ENCODE measurements at regions not wholly inside any gene's neighbourhood (a gene's known extent, or its start where the extent isn't known, plus 50 kb on each side); places are given as distances from the start of the nearest gene placed in this dataset.
"Not testable (repeated sequence)": the region's sequence is repeated elsewhere in the genome, so short reads cannot be mapped to it uniquely, and the experiment has no call there.

DNA sequence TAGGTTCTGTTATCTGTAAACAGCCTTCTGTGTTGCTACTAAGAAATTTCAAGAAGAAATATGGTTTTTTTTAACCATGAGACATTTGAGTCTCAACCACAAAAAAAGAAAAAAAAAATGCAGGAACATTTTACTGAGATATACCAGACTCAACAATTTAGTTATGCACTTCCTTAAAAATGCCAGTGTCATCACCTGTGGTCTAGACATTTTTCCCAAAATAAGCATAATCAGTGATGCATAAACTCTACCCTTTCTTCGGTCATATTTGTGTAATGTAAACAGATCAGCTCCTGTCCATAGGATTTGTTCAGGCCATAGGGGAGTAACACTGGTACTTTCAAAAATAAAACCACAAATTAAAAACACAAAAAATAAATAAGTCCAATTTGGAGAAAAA, 122.6 kb upstream of the TNFSF4 start:
- ChIA-PET POLR2A (no interaction called here), CTCF (no interaction called here)
- TF ChIP-seq, protein P1, sequence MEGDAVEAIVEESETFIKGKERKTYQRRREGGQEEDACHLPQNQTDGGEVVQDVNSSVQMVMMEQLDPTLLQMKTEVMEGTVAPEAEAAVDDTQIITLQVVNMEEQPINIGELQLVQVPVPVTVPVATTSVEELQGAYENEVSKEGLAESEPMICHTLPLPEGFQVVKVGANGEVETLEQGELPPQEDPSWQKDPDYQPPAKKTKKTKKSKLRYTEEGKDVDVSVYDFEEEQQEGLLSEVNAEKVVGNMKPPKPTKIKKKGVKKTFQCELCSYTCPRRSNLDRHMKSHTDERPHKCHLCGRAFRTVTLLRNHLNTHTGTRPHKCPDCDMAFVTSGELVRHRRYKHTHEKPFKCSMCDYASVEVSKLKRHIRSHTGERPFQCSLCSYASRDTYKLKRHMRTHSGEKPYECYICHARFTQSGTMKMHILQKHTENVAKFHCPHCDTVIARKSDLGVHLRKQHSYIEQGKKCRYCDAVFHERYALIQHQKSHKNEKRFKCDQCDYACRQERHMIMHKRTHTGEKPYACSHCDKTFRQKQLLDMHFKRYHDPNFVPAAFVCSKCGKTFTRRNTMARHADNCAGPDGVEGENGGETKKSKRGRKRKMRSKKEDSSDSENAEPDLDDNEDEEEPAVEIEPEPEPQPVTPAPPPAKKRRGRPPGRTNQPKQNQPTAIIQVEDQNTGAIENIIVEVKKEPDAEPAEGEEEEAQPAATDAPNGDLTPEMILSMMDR (IDR thresholded peaks at IDR 0.05; ENCODE audit: control extremely low read depth, extremely low read depth, low read depth, missing control alignments) = no peak
- DNase-seq (ENCODE audit: extremely low spot score) = no peak

DNA sequence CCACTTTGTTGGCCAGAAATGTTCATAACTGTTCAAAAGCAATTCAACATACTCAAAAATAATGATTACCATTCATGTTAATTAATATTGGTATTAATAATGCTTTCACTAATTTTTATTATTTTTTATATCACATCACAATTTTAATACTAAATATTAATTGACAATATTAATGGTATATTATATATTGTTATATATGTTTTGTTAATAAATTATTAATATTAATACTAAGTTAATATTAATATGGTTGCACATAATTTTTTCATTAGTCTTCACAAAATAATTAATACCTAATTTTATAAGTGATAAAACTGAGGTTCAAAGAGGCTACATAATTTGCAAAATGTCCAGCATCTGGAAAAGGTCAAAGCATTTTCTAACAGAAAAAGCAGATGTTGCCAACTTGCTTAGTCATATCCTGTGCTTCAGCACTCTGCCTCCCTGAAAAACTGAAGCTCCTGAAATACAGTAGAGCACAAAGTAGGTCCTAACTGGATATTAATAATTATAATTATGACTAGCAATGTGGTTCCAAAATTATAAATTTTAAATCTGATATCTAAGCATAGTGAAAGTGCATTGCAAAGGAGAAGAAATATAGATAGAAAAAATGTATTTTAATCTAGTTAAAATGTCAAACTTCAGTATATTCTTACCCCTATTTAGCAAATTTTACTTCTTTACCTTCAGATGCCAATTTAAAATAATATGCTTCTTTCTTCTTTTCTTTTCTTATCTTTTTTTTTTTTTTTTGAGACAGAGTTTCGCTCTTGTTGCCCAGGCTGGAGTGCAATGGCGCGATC, 123.2 kb upstream of the TNFSF4 start:
- DNase-seq (ENCODE audit: extremely low spot score) = no peak
- ChIA-PET POLR2A (no interaction called here), CTCF (no interaction called here)
- TF ChIP-seq, protein P1 (IDR thresholded peaks at IDR 0.05; ENCODE audit: control extremely low read depth, extremely low read depth, low read depth, missing control alignments) = no peak

DNA sequence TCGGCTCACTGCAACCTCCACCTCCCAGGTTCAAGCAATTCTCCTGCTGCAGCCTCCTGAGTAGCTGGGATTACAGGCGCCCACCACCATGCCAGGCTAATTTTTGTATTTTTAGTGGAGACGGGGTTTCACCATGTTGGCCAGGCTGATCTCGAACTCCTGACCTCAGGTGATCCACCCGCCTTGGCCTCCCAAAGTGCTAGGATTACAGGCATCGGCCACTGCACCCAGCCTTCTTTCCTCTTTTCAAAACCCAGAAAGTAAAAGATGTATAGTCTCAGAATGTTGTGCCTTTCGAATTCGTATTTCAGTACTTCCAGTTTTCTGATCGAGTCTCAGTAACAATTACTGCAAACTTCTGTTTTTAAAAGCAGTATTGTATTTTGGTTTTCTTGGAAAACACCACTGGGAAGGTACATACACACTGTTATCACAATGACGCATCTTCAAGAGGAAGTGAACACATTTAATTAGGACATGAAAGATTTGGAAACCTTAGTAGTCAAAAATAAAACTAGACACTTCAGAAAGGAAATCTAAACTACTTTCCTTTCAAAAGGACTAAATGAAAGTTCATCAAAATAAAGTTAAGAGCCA, 123.9 kb upstream of the TNFSF4 start:
- peak; percentile 8 for DNase-seq (ENCODE audit: extremely low spot score)
- CTCF ChIA-PET, POLR2A ChIA-PET: not testable (repeated sequence)

DNA sequence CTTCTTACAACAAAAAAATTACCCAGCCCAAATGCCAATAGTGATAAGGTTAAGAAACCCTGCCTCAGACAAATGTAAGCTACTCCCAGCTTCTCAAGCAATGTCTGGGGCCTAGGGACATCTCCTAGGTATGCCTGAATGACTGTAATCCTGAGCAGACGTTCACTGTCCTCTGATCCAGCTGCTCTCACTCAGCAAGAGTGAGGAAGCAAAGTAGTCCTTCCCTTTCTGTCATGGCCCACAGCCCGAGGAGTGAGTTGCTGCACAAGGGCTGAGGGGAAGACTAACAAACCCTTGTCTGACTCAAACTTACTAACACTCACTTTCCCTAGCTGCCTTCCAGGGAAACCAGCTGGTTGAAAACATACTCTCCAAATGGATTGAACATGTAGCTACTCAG, 124.9 kb upstream of the TNFSF4 start:
- ChIA-PET CTCF (interaction anchor here (1.1 to 1.2 kb wide), 2 partner anchors 18 to 590 kb away, joined by 3 to 4 read pairs; no protein-coding TSS in a partner anchor), POLR2A (no interaction called here)
- DNase-seq (ENCODE audit: extremely low spot score) = no peak
- TF ChIP-seq, protein P1 (IDR thresholded peaks at IDR 0.05; ENCODE audit: control extremely low read depth, extremely low read depth, low read depth, missing control alignments) = no peak

DNA sequence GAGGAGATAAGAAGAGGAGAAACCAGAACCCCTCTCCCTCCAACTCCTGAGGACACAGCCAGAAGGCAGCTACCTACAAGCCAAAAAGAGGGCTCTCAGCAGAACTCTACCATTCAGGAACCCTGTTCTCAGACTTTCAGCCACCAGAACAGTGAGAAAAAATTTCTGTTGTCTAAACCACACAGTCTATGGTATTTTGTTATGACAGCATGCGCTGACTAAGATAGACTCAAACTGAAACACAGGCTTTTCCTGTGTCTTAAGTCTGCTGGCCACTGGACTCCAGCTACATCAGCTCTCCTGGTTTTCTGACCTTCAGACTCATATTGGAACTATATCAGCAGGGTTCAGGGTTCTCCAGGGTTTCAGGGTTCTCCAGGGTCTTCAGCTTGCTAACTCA, 126.5 kb upstream of the TNFSF4 start:
- ChIA-PET CTCF (no interaction called here), POLR2A (interaction anchor here (0.7 kb wide), 1 partner anchor 535 kb away, joined by 3 read pairs; the partner anchor contains the start of gene ZBTB37)
- TF ChIP-seq, protein P1 (IDR thresholded peaks at IDR 0.05; ENCODE audit: control extremely low read depth, extremely low read depth, low read depth, missing control alignments) = no peak
- DNase-seq (ENCODE audit: extremely low spot score) = peak; percentile 21

DNA sequence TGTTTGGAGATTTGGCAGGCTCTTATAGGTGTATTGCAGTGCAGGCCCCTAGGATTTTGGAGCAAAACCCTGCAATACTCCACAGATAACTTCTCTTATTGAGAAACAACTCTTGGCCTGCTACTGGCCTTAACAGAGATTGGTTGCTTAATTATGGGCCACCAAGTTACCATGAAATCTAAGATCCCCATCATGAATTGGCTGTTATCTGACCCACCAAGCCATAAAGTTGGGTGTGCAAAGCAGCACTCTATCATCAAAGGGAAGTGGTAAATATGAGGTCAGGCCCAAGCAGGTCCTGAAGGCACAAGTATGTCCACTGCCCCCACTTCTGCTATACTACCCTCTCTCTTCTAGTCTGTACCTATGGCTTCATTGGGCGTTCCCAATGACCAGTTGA, 130.0 kb upstream of the TNFSF4 start:
- CTCF ChIA-PET = interaction anchor here (0.7 to 3.1 kb wide), 3 partner anchors 11 to 25 kb away, joined by 3 to 13 read pairs (median 3); no protein-coding TSS in a partner anchor
- DNase-seq (ENCODE audit: extremely low spot score) = no peak
- POLR2A ChIA-PET = no interaction called here
- TF ChIP-seq, protein P1 (IDR thresholded peaks at IDR 0.05; ENCODE audit: control extremely low read depth, extremely low read depth, low read depth, missing control alignments) = no peak

DNA sequence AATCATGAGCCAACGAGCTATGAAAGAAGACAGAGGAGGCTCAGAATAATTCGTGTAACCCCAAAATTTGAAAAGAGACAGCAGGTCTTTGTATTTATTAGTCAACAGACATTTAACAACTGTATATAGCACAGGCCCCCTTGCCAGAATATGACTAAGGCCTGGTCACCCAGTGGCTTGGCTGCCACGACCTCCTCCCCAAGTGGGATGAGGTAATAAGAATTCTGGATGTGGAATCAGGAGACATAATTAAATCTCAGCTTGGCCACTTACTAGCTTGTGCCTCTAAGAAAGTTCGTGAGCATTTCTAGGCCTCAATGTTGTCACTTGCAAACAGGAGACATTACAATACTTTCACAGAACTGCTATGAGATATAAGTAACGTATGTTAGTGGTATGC, 134.2 kb upstream of the TNFSF4 start:
- TF ChIP-seq, protein P1 (IDR thresholded peaks at IDR 0.05; ENCODE audit: control extremely low read depth, extremely low read depth, low read depth, missing control alignments) = no peak
- CTCF ChIA-PET = interaction anchor here (1.5 kb wide), 1 partner anchor 10 kb away, joined by 5 read pairs; no protein-coding TSS in a partner anchor
- POLR2A ChIA-PET = no interaction called here
- DNase-seq (ENCODE audit: extremely low spot score) = no peak

All from GM10248 (cell line).